Endodermal cell (in vitro differentiated cells): ENCODE measurements at regions not wholly inside any gene's neighbourhood (a gene's known extent, or its start where the extent isn't known, plus 50 kb on each side); places are given as distances from the start of the nearest gene placed in this dataset.

Experiments
- DNase-seq: peaks from one replicate; pipeline ENCODE4 v3.0.0-alpha.2; 2017
- H3K27ac ChIP-seq: 2 replicates; pipeline ENCODE4 v1.5.1; 2013; ENCODE audit warnings: mild to moderate bottlenecking, low read depth, low read length, moderate library complexity
- H3K27me3 ChIP-seq: 2 replicates; pipeline ENCODE4 v1.6.1; 2013; ENCODE audit warnings: mild to moderate bottlenecking, low read length, moderate library complexity; ENCODE audit not compliant: insufficient read depth, control insufficient read depth, poor library complexity, severe bottlenecking
- H3K36me3 ChIP-seq: 2 replicates; pipeline ENCODE4 v1.7.0; 2013; ENCODE audit warnings: mild to moderate bottlenecking, low read length, moderate library complexity; ENCODE audit not compliant: control insufficient read depth, insufficient read depth
- H3K4me1 ChIP-seq: one replicate; pipeline ENCODE4 v1.7.0; 2013; ENCODE audit warnings: low read length; ENCODE audit not compliant: control insufficient read depth, insufficient read depth
- H3K4me3 ChIP-seq: 2 replicates; pipeline ENCODE4 v1.5.1; 2013; ENCODE audit warnings: mild to moderate bottlenecking, low read length, moderate library complexity
- H3K9ac ChIP-seq: 2 replicates; pipeline ENCODE4 v1.6.1; 2013; ENCODE audit warnings: mild to moderate bottlenecking, low read length, moderate library complexity; ENCODE audit not compliant: poor library complexity, severe bottlenecking; ENCODE audit errors: extremely low read depth
- H3K9me3 ChIP-seq: 2 replicates; pipeline ENCODE4 v1.6.1; 2013; ENCODE audit warnings: mild to moderate bottlenecking, low read length, moderate library complexity; ENCODE audit not compliant: control insufficient read depth
- H3K27ac Mint-ChIP-seq: 2 replicates; pipeline ENCODE4 v1.8.0; 2020; ENCODE audit warnings: mixed read lengths
- H3K27me3 Mint-ChIP-seq: 2 replicates; pipeline ENCODE4 v1.8.0; 2021; ENCODE audit warnings: mild to moderate bottlenecking, mixed read lengths; ENCODE audit not compliant: insufficient read depth
- H3K36me3 Mint-ChIP-seq: 2 replicates; pipeline ENCODE4 v1.8.0; 2020; ENCODE audit warnings: low read depth, mixed read lengths
- H3K4me1 Mint-ChIP-seq: 2 replicates; pipeline ENCODE4 v1.8.0; 2020; ENCODE audit warnings: mixed read lengths
- H3K4me3 Mint-ChIP-seq: 2 replicates; pipeline ENCODE4 v1.8.0; 2020; ENCODE audit warnings: mild to moderate bottlenecking, moderate library complexity, mixed read lengths
- H3K9me3 Mint-ChIP-seq: 2 replicates; pipeline ENCODE4 v1.8.0; 2020; ENCODE audit warnings: mild to moderate bottlenecking, mixed read lengths
- WGBS, 2 experiments: methylation state at CpG; one replicate each; pipeline versions ENCODE4 v1.1.5 to v1.1.7; 2013; ENCODE audit warnings: missing lambda C conversion rate in 2 of 2, mixed read lengths in 1 of 2; ENCODE audit not compliant: insufficient coverage in 1 of 2, insufficient read length in 1 of 2; 5-methylcytosine and 5-hydroxymethylcytosine counted together
- TF ChIP-seq, protein P1 (sequence below): fragments of 200-600 bp; sonication (generic); conservative IDR thresholded peaks from 2 replicates; pipeline ENCODE4 v1.5.0; 2021; ENCODE audit warnings: antibody characterized with exemption, mild to moderate bottlenecking

DNA sequence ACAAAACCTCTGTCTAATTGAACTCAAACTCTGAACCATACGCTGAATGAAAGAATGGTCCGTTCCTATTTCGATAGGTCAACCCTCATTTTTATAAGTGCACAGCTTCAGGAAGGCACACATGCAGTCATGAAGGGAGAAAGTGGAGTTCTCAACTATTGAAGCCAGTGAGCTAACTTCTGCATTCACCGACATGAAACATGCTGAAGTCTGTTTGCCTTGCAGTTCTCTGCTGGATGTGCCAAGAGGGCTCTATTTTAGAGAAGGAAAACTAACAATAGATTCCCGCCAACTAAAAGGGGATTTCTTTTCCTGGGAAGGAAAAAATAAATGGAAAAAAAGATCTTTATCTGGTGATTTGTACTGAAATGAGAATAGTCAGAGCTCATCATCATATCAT, 191.0 kb upstream of the PLEKHG7 start:
- Histone ChIP-seq H3K9ac (no peak overlapping the region), H3K27me3 (no peaks in the 10 kb centered on the region), H3K9me3 (no peaks in the 10 kb centered on the region), H3K36me3 (no peaks in the 10 kb centered on the region), H3K4me3 (no peak overlapping the region), H3K27ac (no peak overlapping the region), H3K4me1 (no peaks in the 10 kb centered on the region)
- WGBS, 2 experiments: 90 to 98% methylated on average over 5 of the region's 5 CpGs
- no peak overlapping the region for H3K4me3 Mint-ChIP-seq
- H3K27me3 Mint-ChIP-seq: no peaks in the 10 kb centered on the region
- no peaks in the 10 kb centered on the region for H3K36me3 Mint-ChIP-seq
- DNase-seq: no peak
- H3K9me3 Mint-ChIP-seq: no peaks in the 10 kb centered on the region
- no peak overlapping the region for H3K27ac Mint-ChIP-seq
- TF ChIP-seq, protein P1, sequence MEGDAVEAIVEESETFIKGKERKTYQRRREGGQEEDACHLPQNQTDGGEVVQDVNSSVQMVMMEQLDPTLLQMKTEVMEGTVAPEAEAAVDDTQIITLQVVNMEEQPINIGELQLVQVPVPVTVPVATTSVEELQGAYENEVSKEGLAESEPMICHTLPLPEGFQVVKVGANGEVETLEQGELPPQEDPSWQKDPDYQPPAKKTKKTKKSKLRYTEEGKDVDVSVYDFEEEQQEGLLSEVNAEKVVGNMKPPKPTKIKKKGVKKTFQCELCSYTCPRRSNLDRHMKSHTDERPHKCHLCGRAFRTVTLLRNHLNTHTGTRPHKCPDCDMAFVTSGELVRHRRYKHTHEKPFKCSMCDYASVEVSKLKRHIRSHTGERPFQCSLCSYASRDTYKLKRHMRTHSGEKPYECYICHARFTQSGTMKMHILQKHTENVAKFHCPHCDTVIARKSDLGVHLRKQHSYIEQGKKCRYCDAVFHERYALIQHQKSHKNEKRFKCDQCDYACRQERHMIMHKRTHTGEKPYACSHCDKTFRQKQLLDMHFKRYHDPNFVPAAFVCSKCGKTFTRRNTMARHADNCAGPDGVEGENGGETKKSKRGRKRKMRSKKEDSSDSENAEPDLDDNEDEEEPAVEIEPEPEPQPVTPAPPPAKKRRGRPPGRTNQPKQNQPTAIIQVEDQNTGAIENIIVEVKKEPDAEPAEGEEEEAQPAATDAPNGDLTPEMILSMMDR: no peak
- H3K4me1 Mint-ChIP-seq: no peaks in the 10 kb centered on the region

GRCh38 chr12:92509156-92509738, 193.5 kb upstream of the PLEKHG7 start:
- no peak overlapping the region for H3K4me3 ChIP-seq
- Mint-ChIP-seq H3K4me1 (peaks cover 10% of the 10 kb centered on the region), H3K36me3 (no peaks in the 10 kb centered on the region), H3K27ac (no peak overlapping the region), H3K9me3 (no peaks in the 10 kb centered on the region), H3K4me3 (no peak overlapping the region), H3K27me3 (no peaks in the 10 kb centered on the region)
- no peak overlapping the region for H3K9ac ChIP-seq
- no peak for DNase-seq
- peaks cover 3% of the 10 kb centered on the region for H3K4me1 ChIP-seq
- H3K27me3 ChIP-seq: no peaks in the 10 kb centered on the region
- H3K27ac ChIP-seq: no peak overlapping the region
- TF ChIP-seq, protein P1: no peak
- H3K36me3 ChIP-seq: no peaks in the 10 kb centered on the region
- no peaks in the 10 kb centered on the region for H3K9me3 ChIP-seq
- WGBS, 2 experiments: 78 to 94% methylated on average over 2 of the region's 2 CpGs

- TF ChIP-seq, protein P1: no peak
- no peak overlapping the region for H3K9ac ChIP-seq
- Mint-ChIP-seq H3K27me3 (no peaks in the 10 kb centered on the region), H3K4me1 (peaks cover 25% of the 10 kb centered on the region), H3K36me3 (no peaks in the 10 kb centered on the region), H3K9me3 (no peaks in the 10 kb centered on the region), H3K27ac (no peak overlapping the region), H3K4me3 (no peak overlapping the region)
- H3K4me1 ChIP-seq: peaks cover 6% of the 10 kb centered on the region
- H3K27me3 ChIP-seq: no peaks in the 10 kb centered on the region
- H3K4me3 ChIP-seq: no peak overlapping the region
- H3K27ac ChIP-seq: no peak overlapping the region
- no peaks in the 10 kb centered on the region for H3K36me3 ChIP-seq
- no peaks in the 10 kb centered on the region for H3K9me3 ChIP-seq
- DNase-seq: no peak
- 77 to 100% methylated on average over 1 to 3 of the region's 3 CpGs for WGBS, 2 experiments
Observed at GRCh38 chr12:92506891-92507290, 195.9 kb upstream of the PLEKHG7 start.
